Osteoblast (primary cell): ENCODE measurements at regions not wholly inside any gene's neighbourhood (a gene's known extent, or its start where the extent isn't known, plus 50 kb on each side); places are given as distances from the start of the nearest gene placed in this dataset.
A peak's percentile ranks its signal among the peaks of the same experiment; 100 is the strongest.

Experiments used
- DNase-seq: peaks from one replicate; pipeline ENCODE4 v3.0.0; 2011; ENCODE audit warnings: low spot score, mixed read lengths; ENCODE audit not compliant: insufficient read length; ENCODE audit errors: missing footprints
- H2AFZ ChIP-seq: 2 replicates; pipeline ENCODE4 v1.6.0; 2011; ENCODE audit warnings: mild to moderate bottlenecking, low read length
- H3K27ac ChIP-seq: 2 replicates; pipeline ENCODE4 v1.5.1; 2011; ENCODE audit warnings: mild to moderate bottlenecking, low read depth, low read length, moderate library complexity
- H3K27me3 ChIP-seq: 2 replicates; pipeline ENCODE4 v1.6.0; 2012; ENCODE audit warnings: mild to moderate bottlenecking, control low read depth, inconsistent platforms, low read length, moderate library complexity; ENCODE audit not compliant: insufficient read depth
- H3K36me3 ChIP-seq: 2 replicates; pipeline ENCODE4 v1.5.1; 2011; ENCODE audit warnings: mild to moderate bottlenecking, low read length, control low read depth, moderate library complexity; ENCODE audit not compliant: insufficient read depth
- H3K4me1 ChIP-seq: 2 replicates; pipeline ENCODE4 v1.5.1; 2011; ENCODE audit warnings: mild to moderate bottlenecking, low read length, control low read depth, moderate library complexity; ENCODE audit not compliant: insufficient read depth
- H3K4me2 ChIP-seq: 2 replicates; pipeline ENCODE4 v1.6.0; 2011; ENCODE audit warnings: mild to moderate bottlenecking, low read length; ENCODE audit not compliant: insufficient read depth
- H3K4me3 ChIP-seq: fragments of 200-600 bp; sonication (generic); 3 replicates; pipeline ENCODE4 v1.5.1; 2012; ENCODE audit warnings: mild to moderate bottlenecking, low read length, inconsistent platforms; ENCODE audit not compliant: insufficient read depth
- H3K79me2 ChIP-seq: 2 replicates; pipeline ENCODE4 v1.6.0; 2012; ENCODE audit warnings: mild to moderate bottlenecking, low read length, control low read depth, inconsistent platforms; ENCODE audit not compliant: insufficient read depth
- H3K9me3 ChIP-seq: 2 replicates; pipeline ENCODE4 v1.5.1; 2011; ENCODE audit warnings: low read depth, low read length, control low read depth
- H4K20me1 ChIP-seq: 2 replicates; pipeline ENCODE4 v1.6.0; 2012; ENCODE audit warnings: mild to moderate bottlenecking, low read length, control low read depth; ENCODE audit not compliant: insufficient read depth
- CTCF ChIP-seq: IDR thresholded peaks from 2 replicates; pipeline ENCODE4 v1.5.1; 2011; ENCODE audit warnings: mild to moderate bottlenecking, low read depth, low read length, moderate library complexity; ENCODE audit errors: extremely low read depth

- Histone ChIP-seq H3K4me3 (no peak overlapping the region), H3K27ac (no peak overlapping the region), H3K9me3 (no peaks in the 10 kb centered on the region), H3K36me3 (no peaks in the 10 kb centered on the region), H4K20me1 (no peaks in the 10 kb centered on the region), H3K4me1 (peaks cover 6% of the 10 kb centered on the region), H3K79me2 (no peaks in the 10 kb centered on the region), H3K27me3 (no peaks in the 10 kb centered on the region), H2AFZ (no peak overlapping the region), H3K4me2 (no peak overlapping the region)
- DNase-seq, result no peak
- TF ChIP-seq CTCF, result no peak
Observed at GRCh38 chr10:4623200-4623599, 202.8 kb upstream of the AKR1E2 start.

- no peak for DNase-seq
Observed at GRCh38 chr10:4622384-4622783, 203.6 kb upstream of the AKR1E2 start.

GRCh38 chr10:4617589-4617988, 208.4 kb upstream of the AKR1E2 start:
- Histone ChIP-seq H2AFZ (no peak overlapping the region), H3K79me2 (no peaks in the 10 kb centered on the region), H3K4me2 (no peak overlapping the region), H3K4me1 (no peaks in the 10 kb centered on the region), H3K9me3 (no peaks in the 10 kb centered on the region), H3K27ac (no peak overlapping the region), H3K36me3 (no peaks in the 10 kb centered on the region), H3K27me3 (no peaks in the 10 kb centered on the region), H3K4me3 (no peak overlapping the region), H4K20me1 (no peaks in the 10 kb centered on the region)
- no peak for DNase-seq
- TF ChIP-seq CTCF, result no peak

More at GRCh38 chr10:4622384-4622783, 203.6 kb upstream of the AKR1E2 start:
- no peaks in the 10 kb centered on the region for H4K20me1 ChIP-seq
- H2AFZ ChIP-seq, result peak overlapping the region; percentile 56
- no peaks in the 10 kb centered on the region for H3K27me3 ChIP-seq
- no peaks in the 10 kb centered on the region for H3K36me3 ChIP-seq
- H3K9me3 ChIP-seq, result no peaks in the 10 kb centered on the region
- H3K79me2 ChIP-seq, result no peaks in the 10 kb centered on the region
- H3K27ac ChIP-seq, result no peak overlapping the region
- TF ChIP-seq CTCF, result no peak
- no peak overlapping the region for H3K4me2 ChIP-seq
- no peak overlapping the region for H3K4me3 ChIP-seq
- H3K4me1 ChIP-seq, result peaks cover 6% of the 10 kb centered on the region

GRCh38 chr10:4615042-4615441, 211.0 kb upstream of the AKR1E2 start:
- no peaks in the 10 kb centered on the region for H4K20me1 ChIP-seq
- H3K4me2 ChIP-seq, result no peak overlapping the region
- no peak for DNase-seq
- no peak overlapping the region for H2AFZ ChIP-seq
- H3K27ac ChIP-seq, result no peak overlapping the region
- no peaks in the 10 kb centered on the region for H3K36me3 ChIP-seq
- H3K4me1 ChIP-seq, result no peaks in the 10 kb centered on the region
- TF ChIP-seq CTCF, result no peak
- H3K4me3 ChIP-seq, result no peak overlapping the region
- H3K9me3 ChIP-seq, result no peaks in the 10 kb centered on the region
- H3K79me2 ChIP-seq, result no peaks in the 10 kb centered on the region
- H3K27me3 ChIP-seq, result no peaks in the 10 kb centered on the region
